B cell (primary cell): ENCODE measurements at regions not wholly inside any gene's neighbourhood (a gene's known extent, or its start where the extent isn't known, plus 50 kb on each side); places are given as distances from the start of the nearest gene placed in this dataset.

ENCODE experiments used
- ATAC-seq: fragments of 200-7000 bp; cut with Tn5 transposase; one replicate; pipeline ENCODE4 v1.10.0; 2021; ENCODE audit warnings: low read depth, mild to moderate bottlenecking, moderate number of reproducible peaks, moderate library complexity
- CTCF ChIA-PET: fragments of 350-600 bp; sonication (Branson Sonifier 250); formaldehyde crosslinking; loops from one replicate; lab custom pipeline; 2021; ENCODE audit warnings: antibody characterized with exemption, inconsistent platforms; lab: Charles Lee
- POLR2A ChIA-PET: fragments of 350-600 bp; sonication (Branson Sonifier 250); formaldehyde crosslinking; loops from one replicate; lab custom pipeline; 2021; ENCODE audit warnings: antibody characterized with exemption; lab: Charles Lee
- DNase-seq: peaks from one replicate; pipeline ENCODE4 v3.0.0; 2013
- H2AFZ ChIP-seq: 2 replicates; pipeline ENCODE4 v1.6.1; 2012; ENCODE audit warnings: mild to moderate bottlenecking, low read depth, low read length; ENCODE audit not compliant: insufficient read depth, poor library complexity, severe bottlenecking
- H3K27ac ChIP-seq, 2 donors: 1 replicate in 1 of 2; 2 replicates in 1 of 2; pipeline ENCODE4 v1.5.1; 2012 to 2013; ENCODE audit warnings: low read length in 2 of 2, mild to moderate bottlenecking in 2 of 2, moderate library complexity in 1 of 2
- H3K27me3 ChIP-seq, 4 experiments: fragments of 200-600 bp in 1 of 4; sonication (generic) in 1 of 4; replicated peaks in 1 of 4; 1 replicate in 2 of 4; 2 replicates in 2 of 4; pipeline versions ENCODE4 v1.6.1 to v1.7.0; 2013 to 2016; ENCODE audit warnings: low read length in 3 of 4, mild to moderate bottlenecking in 2 of 4, mixed read lengths in 1 of 4, moderate library complexity in 1 of 4; ENCODE audit not compliant: insufficient read depth in 4 of 4, control insufficient read depth in 3 of 4; ENCODE audit errors: control extremely low read depth in 1 of 4
- H3K36me3 ChIP-seq, 2 experiments: replicated peaks in 1 of 2; 1 replicate in 1 of 2; 2 replicates in 1 of 2; pipeline versions ENCODE4 v1.6.1 to v1.7.1; 2013; ENCODE audit warnings: low read length in 1 of 2; ENCODE audit not compliant: insufficient read depth in 2 of 2, control insufficient read depth in 1 of 2; ENCODE audit errors: control extremely low read depth in 1 of 2, extremely low read depth in 1 of 2
- H3K4me1 ChIP-seq, 2 donors: fragments of 200-600 bp in 1 of 2; sonication (generic) in 1 of 2; 1 replicate in 1 of 2; 2 replicates in 1 of 2; pipeline versions ENCODE4 v1.5.1 to v1.6.1; 2013 to 2017; ENCODE audit warnings: low read length in 2 of 2; ENCODE audit not compliant: control insufficient read depth in 2 of 2, insufficient read depth in 2 of 2
- H3K4me2 ChIP-seq: replicated peaks from 2 replicates; pipeline ENCODE3; 2012; ENCODE audit warnings: mild to moderate bottlenecking, low read depth, low read length; ENCODE audit not compliant: poor library complexity, severe bottlenecking
- H3K4me3 ChIP-seq, 5 experiments: fragments of 200-600 bp in 1 of 5; sonication (generic) in 1 of 5; 1 replicate in 3 of 5; 2 replicates in 2 of 5; pipeline versions ENCODE4 v1.5.1 to v1.7.0; 2011 to 2016; ENCODE audit warnings: low read length in 4 of 5, mild to moderate bottlenecking in 4 of 5, low read depth in 2 of 5, control low read depth in 1 of 5, moderate library complexity in 1 of 5; ENCODE audit not compliant: insufficient read depth in 1 of 5; ENCODE audit errors: control extremely low read depth in 1 of 5, extremely low read depth in 1 of 5
- H3K79me2 ChIP-seq: fragments of 200-600 bp; sonication (generic); one replicate; pipeline ENCODE4 v1.6.0; 2016; ENCODE audit warnings: low read length; ENCODE audit not compliant: control insufficient read depth, insufficient read depth
- H3K9ac ChIP-seq: fragments of 200-600 bp; sonication (generic); 2 replicates; pipeline ENCODE4 v1.6.1; 2017; ENCODE audit warnings: mild to moderate bottlenecking, low read length, moderate library complexity
- H3K9me3 ChIP-seq, 3 donors: one replicate each; pipeline versions ENCODE4 v1.6.1 to v1.7.1; 2013; ENCODE audit warnings: low read length in 2 of 3; ENCODE audit not compliant: control insufficient read depth in 2 of 3, insufficient read depth in 1 of 3; ENCODE audit errors: control extremely low read depth in 1 of 3
- H4K20me1 ChIP-seq: 2 replicates; pipeline ENCODE4 v1.6.0; 2012; ENCODE audit warnings: mild to moderate bottlenecking, low read length; ENCODE audit not compliant: insufficient read depth, control insufficient read depth, poor library complexity, severe bottlenecking
- H3K27ac Mint-ChIP-seq: one replicate; pipeline ENCODE4 v1.8.0; 2021; ENCODE audit warnings: mixed read lengths
- H3K27me3 Mint-ChIP-seq: one replicate; pipeline ENCODE4 v1.8.0; 2021; ENCODE audit warnings: mixed read lengths
- H3K4me1 Mint-ChIP-seq: one replicate; pipeline ENCODE4 v1.8.0; 2021; ENCODE audit warnings: mixed read lengths
- H3K4me3 Mint-ChIP-seq: one replicate; pipeline ENCODE4 v1.8.0; 2021; ENCODE audit warnings: mixed read lengths
- H3K9me3 Mint-ChIP-seq: one replicate; pipeline ENCODE4 v1.8.0; 2022; ENCODE audit warnings: mixed read lengths; ENCODE audit not compliant: insufficient read depth
- EZH2 ChIP-seq: IDR thresholded peaks from 2 replicates; pipeline ENCODE4 v1.6.1; 2012; ENCODE audit warnings: borderline replicate concordance, low read depth, mild to moderate bottlenecking, moderate library complexity, low read length; ENCODE audit not compliant: insufficient read depth, poor library complexity, severe bottlenecking
- WGBS: methylation state at CpG from one replicate; pipeline ENCODE4 v1.1.5; 2013; ENCODE audit warnings: missing lambda C conversion rate; ENCODE audit not compliant: insufficient coverage; 5-methylcytosine and 5-hydroxymethylcytosine counted together
- intact Hi-C: fragments of 100-400 bp; cut with micrococcal nuclease; formaldehyde crosslinking; loops from one replicate; pipeline ENCODE4 v1.10.0; 2022
- TF ChIP-seq, protein P1 (sequence below): fragments of 200-600 bp; IDR thresholded peaks from one replicate; pipeline ENCODE4 v1.8.0; 2022; ENCODE audit warnings: antibody characterized with exemption, mild to moderate bottlenecking

DNA sequence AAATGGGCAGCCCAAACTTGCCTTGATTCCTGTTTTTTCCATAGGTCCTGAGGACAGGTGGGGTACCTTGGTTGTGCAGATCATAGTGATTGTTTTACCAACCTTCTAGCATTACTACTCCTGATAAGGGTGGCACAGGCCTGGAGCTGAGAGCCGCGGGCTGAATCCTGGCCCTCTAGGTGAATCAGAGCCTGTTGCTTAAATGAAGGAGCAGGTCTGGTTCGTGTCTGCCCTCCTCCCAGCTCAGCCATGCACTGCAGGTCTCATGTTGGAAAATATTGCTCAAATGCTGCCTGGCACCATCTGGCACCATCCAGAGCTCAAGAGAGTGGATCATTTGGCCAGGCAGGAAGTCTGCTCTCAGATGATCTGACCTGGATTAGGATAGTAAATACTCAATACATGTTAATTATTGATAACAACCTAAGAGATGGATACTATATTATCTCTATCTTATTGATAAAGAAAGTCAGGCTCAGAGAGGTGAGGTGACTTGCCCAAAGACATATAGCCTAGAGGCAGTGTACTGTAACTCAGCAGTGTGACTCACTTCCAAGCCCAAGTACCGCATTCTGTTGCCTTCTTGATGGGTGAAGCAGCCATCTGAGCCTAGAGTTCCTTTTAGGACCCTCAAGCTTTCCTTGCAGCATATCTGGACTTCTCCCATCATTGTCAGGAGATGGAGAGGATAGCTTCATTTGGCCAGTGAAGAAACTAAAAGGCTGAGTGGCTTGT, 104.3 kb upstream of the PITX1 start:
- H3K4me2 ChIP-seq, result no peak overlapping the region

More for the DNA sequence above, 104.3 kb upstream of the PITX1 start:
- Histone ChIP-seq H4K20me1 (no peaks in the 10 kb centered on the region), H3K9me3 (no peaks in the 10 kb centered on the region), H2AFZ (no peak overlapping the region), H3K27ac (no peak overlapping the region), H3K4me1 (peaks cover 8 to 10% of the 10 kb centered on the region in 2 donors), H3K79me2 (no peaks in the 10 kb centered on the region), H3K4me3 (no peak overlapping the region), H3K36me3 (no peaks in the 10 kb centered on the region), H3K27me3 (peaks cover 0 to 12% (median 0%) of the 10 kb centered on the region in 4 experiments), H3K9ac (no peak overlapping the region)
- DNase-seq (no peak), ATAC-seq (no peak)
- Mint-ChIP-seq H3K4me3 (no peak overlapping the region), H3K9me3 (no peaks in the 10 kb centered on the region), H3K27me3 (peaks cover 29% of the 10 kb centered on the region), H3K4me1 (peaks cover 13% of the 10 kb centered on the region), H3K27ac (no peak overlapping the region)
- WGBS, result 92% methylated on average over 2 of the region's 4 CpGs
- CTCF ChIA-PET, result no interaction called here
- intact Hi-C loops, result no loop called here
- TF ChIP-seq, protein P1, sequence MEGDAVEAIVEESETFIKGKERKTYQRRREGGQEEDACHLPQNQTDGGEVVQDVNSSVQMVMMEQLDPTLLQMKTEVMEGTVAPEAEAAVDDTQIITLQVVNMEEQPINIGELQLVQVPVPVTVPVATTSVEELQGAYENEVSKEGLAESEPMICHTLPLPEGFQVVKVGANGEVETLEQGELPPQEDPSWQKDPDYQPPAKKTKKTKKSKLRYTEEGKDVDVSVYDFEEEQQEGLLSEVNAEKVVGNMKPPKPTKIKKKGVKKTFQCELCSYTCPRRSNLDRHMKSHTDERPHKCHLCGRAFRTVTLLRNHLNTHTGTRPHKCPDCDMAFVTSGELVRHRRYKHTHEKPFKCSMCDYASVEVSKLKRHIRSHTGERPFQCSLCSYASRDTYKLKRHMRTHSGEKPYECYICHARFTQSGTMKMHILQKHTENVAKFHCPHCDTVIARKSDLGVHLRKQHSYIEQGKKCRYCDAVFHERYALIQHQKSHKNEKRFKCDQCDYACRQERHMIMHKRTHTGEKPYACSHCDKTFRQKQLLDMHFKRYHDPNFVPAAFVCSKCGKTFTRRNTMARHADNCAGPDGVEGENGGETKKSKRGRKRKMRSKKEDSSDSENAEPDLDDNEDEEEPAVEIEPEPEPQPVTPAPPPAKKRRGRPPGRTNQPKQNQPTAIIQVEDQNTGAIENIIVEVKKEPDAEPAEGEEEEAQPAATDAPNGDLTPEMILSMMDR, result no peak
- no peak for TF ChIP-seq EZH2
- POLR2A ChIA-PET, result no interaction called here
